ENCODE measurements at regions not wholly inside any gene's neighbourhood (a gene's known extent, or its start where the extent isn't known, plus 50 kb on each side); places are given as distances from the start of the nearest gene placed in this dataset.
"Not testable (repeated sequence)": the region's sequence is repeated elsewhere in the genome, so short reads cannot be mapped to it uniquely, and the experiment has no call there.

DNA sequence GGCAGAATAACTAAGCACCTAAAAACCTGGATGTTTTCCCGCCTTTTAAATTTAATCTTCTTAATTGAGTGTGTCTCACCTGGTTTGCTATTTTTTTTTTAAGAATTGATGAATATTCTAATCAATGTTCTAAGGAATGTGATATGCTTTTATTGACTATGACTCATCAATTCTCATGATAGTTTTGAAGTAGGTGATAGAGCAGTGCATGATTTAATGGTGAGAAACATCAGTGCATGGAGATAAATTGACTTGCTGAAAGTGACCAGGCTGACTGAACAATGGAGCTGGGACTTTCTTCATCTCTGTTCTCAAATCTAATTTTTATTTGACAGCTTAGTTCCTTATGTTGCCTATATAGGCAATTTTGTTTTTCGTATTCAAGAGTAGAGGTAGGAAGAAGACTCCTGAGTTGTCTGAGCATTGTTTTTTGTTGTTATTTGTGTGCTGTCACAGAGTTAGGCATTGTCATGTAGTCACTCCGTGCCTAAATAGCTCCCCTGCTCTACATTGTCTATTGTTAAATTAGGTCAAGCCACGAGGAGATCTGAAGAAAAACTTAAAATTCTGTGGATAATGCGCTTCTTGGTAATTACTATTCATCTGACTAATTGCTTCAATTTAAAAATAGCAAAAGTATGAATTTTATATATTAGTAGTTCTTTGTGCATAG, 59.0 kb upstream of the NUTM2F start:
- DNase-seq (ENCODE audit: low spot score); in situ Hi-C loops (cut with MboI; ENCODE audit: low pct_unique_long_range_greater_than_20kb, low sequenced_read_pairs, unreplicated experiment): not testable (repeated sequence)

DNA sequence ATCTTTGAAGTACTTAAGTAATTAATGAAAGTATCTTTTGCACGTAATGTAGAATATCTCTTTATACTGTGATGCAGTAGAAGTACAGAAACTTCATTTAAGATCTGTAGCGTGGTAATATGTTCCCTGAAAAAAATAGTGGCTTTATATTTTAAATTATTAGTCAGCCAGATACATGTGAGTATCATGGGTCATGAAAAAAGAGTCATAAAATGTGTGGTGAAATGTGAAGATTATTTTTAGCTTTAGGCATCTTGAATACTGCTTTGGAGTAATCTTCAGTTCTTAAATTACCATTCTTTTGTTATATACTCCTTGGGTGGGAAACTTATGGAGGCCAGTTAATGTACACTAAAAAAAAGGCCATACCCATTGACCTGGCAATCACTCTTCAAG, 59.6 kb upstream of the NUTM2F start:
- DNase-seq (ENCODE audit: low spot score); in situ Hi-C loops (cut with MboI; ENCODE audit: low pct_unique_long_range_greater_than_20kb, low sequenced_read_pairs, unreplicated experiment): not testable (repeated sequence)

DNA sequence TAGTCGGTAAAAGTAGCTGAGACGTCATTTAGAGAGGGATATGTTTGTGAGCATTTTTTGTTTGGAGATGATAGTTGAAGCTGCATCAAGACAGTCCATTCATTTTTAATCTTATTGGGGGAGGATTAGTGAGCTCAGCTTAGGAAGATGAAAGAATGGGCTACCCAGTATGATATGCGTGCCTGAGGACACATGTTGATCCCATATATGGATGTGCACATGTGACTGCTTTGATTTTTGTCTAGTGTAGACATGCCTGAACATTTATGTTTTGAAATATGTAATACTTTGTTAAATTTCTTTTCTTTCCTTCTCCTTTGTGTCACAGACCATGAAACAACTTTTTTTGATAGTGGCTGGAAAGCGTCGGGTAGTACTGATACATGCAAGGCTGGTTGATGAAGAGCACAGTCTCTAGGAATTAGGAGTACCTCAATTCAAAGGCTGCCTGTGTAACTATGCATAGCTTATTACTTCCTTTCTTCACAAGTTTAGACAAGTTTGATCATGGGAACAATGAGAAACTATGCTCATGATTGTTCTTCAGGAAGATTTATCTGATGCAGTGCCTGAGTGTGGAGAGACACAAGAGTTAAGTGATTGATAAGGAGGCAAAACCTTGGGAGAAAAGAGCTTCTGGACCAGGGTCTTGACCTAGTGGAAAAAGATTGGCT, 62.1 kb upstream of the NUTM2F start:
- in situ Hi-C loops (cut with MboI; ENCODE audit: low pct_unique_long_range_greater_than_20kb, low sequenced_read_pairs, unreplicated experiment); DNase-seq (ENCODE audit: low spot score): not testable (repeated sequence)

DNA sequence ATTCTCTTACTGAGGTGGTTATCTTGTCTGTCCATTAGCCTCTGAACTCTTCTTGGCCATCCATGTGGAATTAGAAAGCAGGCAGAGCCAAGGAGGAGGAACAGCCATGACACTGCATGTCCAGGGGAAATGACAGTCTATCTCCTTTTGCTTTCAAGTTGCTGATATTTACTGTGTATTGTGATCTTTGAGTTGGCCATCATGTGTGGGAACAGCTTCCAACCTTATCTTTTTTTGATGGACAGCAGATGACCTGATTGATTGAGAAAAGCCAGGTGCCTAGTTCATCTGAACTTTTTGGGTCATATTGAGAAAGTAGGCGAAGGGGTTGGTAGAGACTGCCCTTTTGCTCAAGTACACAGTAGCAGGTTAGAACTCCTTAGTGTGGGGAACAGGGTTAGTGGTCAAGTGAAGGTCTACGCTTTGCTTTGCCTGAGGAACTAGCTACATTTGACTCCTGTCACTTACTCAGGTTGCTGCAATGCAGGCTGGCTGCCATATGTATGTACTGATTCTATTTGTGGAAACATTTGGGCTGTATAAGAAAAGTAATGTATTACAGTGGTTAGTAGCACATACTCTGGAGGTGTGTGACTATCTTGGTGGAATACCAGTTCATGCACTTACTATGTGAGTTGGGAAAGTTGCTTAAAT, 64.7 kb upstream of the NUTM2F start:
- DNase-seq (ENCODE audit: low spot score); in situ Hi-C loops (cut with MboI; ENCODE audit: low pct_unique_long_range_greater_than_20kb, low sequenced_read_pairs, unreplicated experiment): not testable (repeated sequence)

DNA sequence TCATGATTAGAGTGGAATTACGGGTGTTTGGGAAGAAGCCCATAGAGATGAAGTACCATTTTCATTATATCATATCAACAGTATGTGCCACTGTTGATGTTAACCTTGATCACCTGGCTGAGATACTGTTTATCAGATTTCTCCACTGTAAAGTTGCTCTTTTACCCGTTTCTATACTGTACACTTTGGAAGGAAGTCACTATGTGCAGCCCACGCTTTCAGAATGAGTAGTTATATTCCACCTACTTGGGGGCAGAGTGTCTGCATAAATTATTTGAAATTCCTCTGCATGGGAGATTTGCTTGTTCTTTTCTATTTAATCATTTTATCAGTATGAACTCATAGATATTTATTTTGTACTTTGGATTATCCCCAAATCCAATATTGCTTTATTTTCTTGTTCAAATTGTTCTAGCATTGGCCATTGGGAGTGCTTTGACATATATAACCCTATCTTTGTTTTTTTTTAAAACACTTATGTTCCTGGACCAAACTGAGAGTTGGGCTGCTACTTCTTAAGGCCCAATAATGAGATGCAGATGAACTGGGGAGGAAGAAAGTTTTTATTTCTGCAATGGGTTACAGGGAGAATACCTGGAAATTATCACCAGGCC, 69.4 kb upstream of the NUTM2F start:
- in situ Hi-C loops (cut with MboI; ENCODE audit: low pct_unique_long_range_greater_than_20kb, low sequenced_read_pairs, unreplicated experiment); DNase-seq (ENCODE audit: low spot score): not testable (repeated sequence)

DNA sequence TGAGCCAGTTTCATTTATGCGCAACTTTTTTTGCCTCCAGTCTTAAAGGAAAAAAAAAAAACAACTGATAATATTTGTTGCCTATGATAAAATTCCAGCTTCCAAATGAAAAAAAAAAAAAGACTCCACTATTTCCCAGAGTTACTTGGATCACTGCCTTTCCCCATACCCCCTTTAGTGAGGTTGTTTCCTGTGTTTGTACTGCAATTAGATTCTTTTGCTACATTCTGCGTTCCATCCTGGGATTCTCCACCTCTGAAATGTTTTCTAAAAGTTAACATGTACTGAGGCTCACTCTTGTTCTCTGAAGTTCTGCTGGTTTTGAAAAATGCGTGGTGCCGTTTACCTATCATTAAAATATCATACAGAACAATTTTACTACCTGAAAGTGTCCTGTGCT, 72.0 kb upstream of the NUTM2F start:
- in situ Hi-C loops (cut with MboI; ENCODE audit: low pct_unique_long_range_greater_than_20kb, low sequenced_read_pairs, unreplicated experiment); DNase-seq (ENCODE audit: low spot score): not testable (repeated sequence)

DNA sequence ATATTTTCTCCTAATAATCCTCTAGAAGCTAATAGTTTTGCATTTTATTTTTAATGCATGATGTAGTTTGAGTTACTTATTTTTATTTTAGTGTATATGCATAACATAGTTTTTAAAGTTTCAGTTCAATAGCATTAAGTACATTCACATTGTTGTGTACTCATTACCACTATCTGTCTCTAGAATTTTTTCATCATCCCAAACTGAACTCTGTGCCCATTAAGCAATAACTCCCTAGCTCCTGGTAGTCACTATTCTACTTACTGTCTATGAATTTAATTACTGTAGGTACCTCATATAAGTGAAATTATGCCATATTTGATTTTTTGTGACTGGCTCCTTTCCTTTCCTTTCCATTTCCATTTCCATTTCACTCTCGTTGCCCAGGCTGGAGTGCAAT, 74.4 kb upstream of the NUTM2F start:
- DNase-seq (ENCODE audit: low spot score); in situ Hi-C loops (cut with MboI; ENCODE audit: low pct_unique_long_range_greater_than_20kb, low sequenced_read_pairs, unreplicated experiment): not testable (repeated sequence)

DNA sequence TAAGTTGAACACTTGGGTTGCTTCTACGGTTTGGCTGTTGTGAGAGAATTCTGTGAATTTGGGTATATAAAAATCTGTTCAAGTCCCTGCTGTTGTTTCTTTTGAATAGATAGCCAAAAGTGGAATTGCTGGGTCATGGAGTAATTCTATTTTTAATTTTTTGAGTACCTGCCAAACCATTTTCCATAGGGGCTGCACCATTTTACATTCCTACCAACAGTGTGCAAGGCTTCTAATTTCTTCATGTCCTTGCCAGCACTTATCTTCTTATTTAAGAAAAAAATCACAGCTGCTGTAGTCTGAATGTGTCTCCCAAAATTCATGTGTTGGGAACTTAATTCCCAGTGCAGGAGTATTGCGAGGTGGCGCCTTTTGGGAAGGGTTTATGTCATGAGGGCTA, 75.1 kb upstream of the NUTM2F start:
- in situ Hi-C loops (cut with MboI; ENCODE audit: low pct_unique_long_range_greater_than_20kb, low sequenced_read_pairs, unreplicated experiment); DNase-seq (ENCODE audit: low spot score): not testable (repeated sequence)

DNA sequence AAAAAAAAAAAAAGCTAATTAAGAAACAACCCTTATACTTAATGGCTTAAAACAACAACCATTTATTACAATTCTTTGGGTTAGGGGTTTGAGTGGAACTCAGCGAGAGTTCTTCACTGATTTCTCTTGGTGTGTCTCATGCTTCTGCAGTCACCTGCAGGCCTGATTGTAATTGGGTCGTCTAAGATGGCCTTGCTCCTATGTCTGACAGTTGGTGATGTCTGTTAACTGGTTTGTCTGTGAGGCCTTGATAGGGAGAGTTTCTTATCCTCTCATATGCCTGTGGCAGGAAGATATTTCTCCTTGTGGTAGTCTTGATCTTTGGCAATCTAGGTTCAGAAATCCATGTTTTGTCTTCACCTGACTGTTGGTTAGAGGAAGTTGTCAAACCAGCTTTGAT, 85.2 kb upstream of the NUTM2F start:
- DNase-seq (ENCODE audit: low spot score) = peak; percentile 0
- in situ Hi-C loops (cut with MboI; ENCODE audit: low pct_unique_long_range_greater_than_20kb, low sequenced_read_pairs, unreplicated experiment) = not testable (repeated sequence)

DNA sequence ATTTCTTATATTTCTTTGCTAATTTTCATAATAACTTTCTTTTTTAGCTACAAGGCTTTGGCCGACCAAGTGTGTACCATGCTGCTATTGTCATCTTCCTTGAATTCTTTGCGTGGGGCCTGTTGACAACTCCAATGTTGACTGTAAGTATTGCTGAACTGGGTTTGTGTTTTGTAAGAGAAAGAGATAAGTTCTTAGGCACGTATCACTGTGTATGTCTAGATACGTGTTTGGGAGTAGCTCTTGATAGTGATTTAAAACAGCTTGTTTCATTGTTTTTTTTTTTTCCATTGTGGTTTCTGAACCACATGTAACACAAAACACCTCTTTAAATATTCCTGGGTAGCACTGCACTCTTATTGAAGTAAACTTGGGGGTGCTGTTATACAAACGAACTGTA, 86.7 kb upstream of the NUTM2F start:
- DNase-seq (ENCODE audit: low spot score); in situ Hi-C loops (cut with MboI; ENCODE audit: low pct_unique_long_range_greater_than_20kb, low sequenced_read_pairs, unreplicated experiment): not testable (repeated sequence)

DNA sequence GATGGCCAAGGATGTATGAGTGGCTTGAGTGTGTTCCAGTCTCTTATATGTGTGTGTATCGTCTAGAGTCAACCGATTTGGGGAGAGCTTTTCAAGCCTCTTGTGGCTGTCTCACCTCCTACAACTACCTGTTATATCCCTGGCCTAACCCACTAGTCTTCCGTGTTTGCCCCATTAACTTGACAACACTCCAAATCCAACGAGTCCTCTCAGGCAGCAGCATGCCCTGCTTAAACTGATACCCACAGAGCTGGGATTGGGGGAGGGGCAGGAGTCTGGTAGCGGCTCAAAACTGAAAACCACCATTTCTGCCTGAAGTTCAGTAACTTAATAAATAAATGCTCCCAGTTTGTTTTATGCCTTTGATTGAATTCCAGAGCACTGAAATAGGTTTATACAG, 91.7 kb upstream of the NUTM2F start:
- in situ Hi-C loops (cut with MboI; ENCODE audit: low pct_unique_long_range_greater_than_20kb, low sequenced_read_pairs, unreplicated experiment); DNase-seq (ENCODE audit: low spot score): not testable (repeated sequence)

DNA sequence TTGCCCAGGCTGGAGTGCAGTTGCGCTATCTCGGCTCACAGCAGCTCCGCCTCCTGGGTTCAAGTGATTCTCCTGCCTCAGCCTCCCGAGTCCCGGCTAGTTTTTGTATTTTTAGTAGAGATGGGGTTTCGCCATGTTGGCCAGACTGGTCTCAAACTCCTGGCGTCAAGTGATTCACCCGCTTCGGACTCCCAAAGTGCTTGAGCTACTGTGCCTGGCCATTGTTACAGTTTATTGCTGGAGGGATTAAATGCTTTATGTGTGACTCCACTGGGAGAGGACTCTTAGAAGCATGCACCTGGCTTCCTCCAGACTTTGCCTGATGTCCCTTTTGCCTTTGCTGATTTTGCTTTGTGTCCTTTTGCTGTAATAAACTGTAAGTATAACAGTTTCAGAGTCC, 93.5 kb upstream of the NUTM2F start:
- in situ Hi-C loops (cut with MboI; ENCODE audit: low pct_unique_long_range_greater_than_20kb, low sequenced_read_pairs, unreplicated experiment); DNase-seq (ENCODE audit: low spot score): not testable (repeated sequence)

DNA sequence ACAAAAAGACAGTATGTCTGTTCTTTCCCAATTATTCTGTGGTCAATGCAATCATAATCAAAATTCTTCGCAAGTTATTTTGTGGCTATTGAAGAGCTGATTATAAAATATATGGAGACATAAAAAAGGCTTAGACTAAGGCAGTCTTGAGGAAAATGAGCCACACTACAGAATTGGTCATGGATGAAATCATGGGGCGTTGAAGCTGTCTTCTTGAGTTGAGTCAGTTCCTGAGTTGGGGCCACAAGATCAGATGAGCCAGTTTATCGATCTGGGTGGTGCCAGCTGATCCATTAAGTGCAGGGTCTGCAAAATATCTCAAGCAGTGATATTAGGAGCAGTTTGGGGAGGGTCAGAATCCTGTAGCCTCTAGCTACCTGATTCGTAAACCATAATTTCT, 96.9 kb upstream of the NUTM2F start:
- DNase-seq (ENCODE audit: low spot score); in situ Hi-C loops (cut with MboI; ENCODE audit: low pct_unique_long_range_greater_than_20kb, low sequenced_read_pairs, unreplicated experiment): not testable (repeated sequence)

DNA sequence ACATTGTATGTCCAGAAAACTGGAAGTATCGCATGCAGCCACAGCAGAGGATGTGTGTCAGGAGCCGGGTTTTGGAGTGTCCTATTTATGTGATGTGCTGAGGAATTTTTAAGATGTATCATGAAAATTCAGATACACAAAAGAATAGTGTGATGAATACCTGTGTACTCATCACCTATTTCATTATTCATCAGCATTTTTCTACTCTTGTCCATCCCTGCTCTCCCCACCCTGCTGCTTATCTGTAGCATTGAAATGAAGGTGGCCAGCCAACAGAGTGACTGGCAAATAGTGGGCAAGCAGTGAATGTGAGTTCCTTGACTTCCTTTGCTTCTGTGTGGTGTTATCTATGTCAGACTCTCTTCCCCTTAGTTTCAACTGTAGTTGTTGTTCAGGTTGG, 108.7 kb upstream of the NUTM2F start:
- in situ Hi-C loops (cut with MboI; ENCODE audit: low pct_unique_long_range_greater_than_20kb, low sequenced_read_pairs, unreplicated experiment); DNase-seq (ENCODE audit: low spot score): not testable (repeated sequence)

DNA sequence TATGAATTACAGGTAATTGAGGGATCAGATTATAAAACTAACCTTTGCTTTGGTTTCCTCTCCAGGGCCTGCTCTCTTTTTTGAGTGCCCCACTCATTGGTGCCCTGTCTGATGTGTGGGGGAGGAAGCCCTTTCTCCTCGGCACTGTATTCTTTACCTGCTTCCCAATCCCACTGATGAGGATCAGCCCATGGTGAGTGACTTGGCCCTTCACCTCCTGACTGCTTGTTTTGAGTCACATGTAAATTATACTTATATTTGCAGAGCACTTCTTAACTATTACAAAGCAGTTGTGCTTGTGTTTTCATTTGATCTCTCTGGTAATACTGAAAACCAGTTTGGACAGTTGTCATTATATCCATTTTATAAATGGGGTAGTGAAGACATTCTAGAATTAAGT, 109.9 kb upstream of the NUTM2F start:
- in situ Hi-C loops (cut with MboI; ENCODE audit: low pct_unique_long_range_greater_than_20kb, low sequenced_read_pairs, unreplicated experiment); DNase-seq (ENCODE audit: low spot score): not testable (repeated sequence)

DNA sequence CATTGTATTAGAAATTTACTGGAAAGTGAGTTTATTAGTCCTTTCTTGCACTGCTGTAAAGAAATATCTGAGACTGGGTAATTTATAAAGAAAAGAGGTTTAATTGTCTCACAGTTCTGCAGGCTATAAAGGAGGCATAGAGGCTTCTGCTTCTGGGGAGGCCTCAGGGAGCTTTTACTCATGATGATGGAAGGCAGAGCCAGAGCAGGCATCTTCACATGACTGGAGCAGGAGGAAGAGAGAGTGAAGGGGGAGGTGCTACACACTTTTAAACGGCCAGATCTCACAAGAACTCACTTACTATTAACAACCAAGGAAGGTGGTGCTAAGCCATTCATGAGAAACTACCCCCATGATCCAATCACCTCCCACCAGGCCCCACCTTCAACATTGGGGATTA, 112.7 kb upstream of the NUTM2F start:
- in situ Hi-C loops (cut with MboI; ENCODE audit: low pct_unique_long_range_greater_than_20kb, low sequenced_read_pairs, unreplicated experiment); DNase-seq (ENCODE audit: low spot score): not testable (repeated sequence)

Measured in GM13977 (cell line).